AG04449 (cell line): ENCODE measurements at regions not wholly inside any gene's neighbourhood (a gene's known extent, or its start where the extent isn't known, plus 50 kb on each side); places are given as distances from the start of the nearest gene placed in this dataset.

ENCODE experiments used
- CTCF ChIA-PET: fragments of 350-600 bp; formaldehyde crosslinking; extraction: SDS; loops from one replicate; lab custom pipeline; 2021; ENCODE audit warnings: antibody characterized with exemption; lab: Yijun Ruan, JAX
- POLR2A ChIA-PET: fragments of 400-600, 350-600 bp; formaldehyde crosslinking; extraction: SDS; loops from one replicate; lab custom pipeline; 2020; ENCODE audit warnings: antibody characterized with exemption, inconsistent platforms; lab: Yijun Ruan, JAX
- DNase-seq: peaks from one replicate; pipeline ENCODE4 v3.0.0-alpha.2; 2010; ENCODE audit warnings: low read depth, low spot score
- H3K4me3 ChIP-seq: 2 replicates; pipeline ENCODE4 v1.5.1; 2011; ENCODE audit warnings: low read depth, mild to moderate bottlenecking, control low read depth, low read length
- CTCF ChIP-seq: IDR thresholded peaks from one replicate; pipeline ENCODE4 v1.5.1; 2011; ENCODE audit warnings: mild to moderate bottlenecking, moderate library complexity, low read length, control low read depth, inconsistent platforms; ENCODE audit not compliant: insufficient read depth; ENCODE audit errors: missing control alignments

GRCh38 chr5:111002036-111002435 lies 69.5 kb upstream of the TSLP start:
- CTCF ChIA-PET: no interaction called here
- TF ChIP-seq CTCF: no peak
- H3K4me3 ChIP-seq: no peak overlapping the region
- no peak for DNase-seq
- POLR2A ChIA-PET: no interaction called here

GRCh38 chr5:111003623-111004022 lies 67.9 kb upstream of the TSLP start:
- POLR2A ChIA-PET: no interaction called here
- TF ChIP-seq CTCF: no peak
- no peak overlapping the region for H3K4me3 ChIP-seq
- CTCF ChIA-PET: no interaction called here
- no peak for DNase-seq

- no peak for TF ChIP-seq CTCF
- POLR2A ChIA-PET: no interaction called here
- CTCF ChIA-PET: no interaction called here
- no peak for DNase-seq
- no peak overlapping the region for H3K4me3 ChIP-seq
Observed at GRCh38 chr5:111004291-111004690, 67.2 kb upstream of the TSLP start.

- DNase-seq: no peak
- ChIA-PET CTCF (no interaction called here), POLR2A (no interaction called here)
- no peak for TF ChIP-seq CTCF
- no peak overlapping the region for H3K4me3 ChIP-seq
Observed at GRCh38 chr5:111010783-111011182, 60.7 kb upstream of the TSLP start.

GRCh38 chr5:111013011-111013410 lies 58.5 kb upstream of the TSLP start:
- POLR2A ChIA-PET: no interaction called here
- CTCF ChIA-PET: interaction anchor here (1.1 kb wide), 1 partner anchor 10 kb away, joined by 5 read pairs; no protein-coding TSS in a partner anchor
- DNase-seq: no peak
- no peak for TF ChIP-seq CTCF
- H3K4me3 ChIP-seq: no peak overlapping the region

- no peak overlapping the region for H3K4me3 ChIP-seq
- CTCF ChIA-PET: no interaction called here
- POLR2A ChIA-PET: no interaction called here
- peak; percentile 2 for DNase-seq
- TF ChIP-seq CTCF: no peak
Observed at GRCh38 chr5:111016801-111017200, 54.7 kb upstream of the TSLP start.
